ENCODE measurements at regions not wholly inside any gene's neighbourhood (a gene's known extent, or its start where the extent isn't known, plus 50 kb on each side); places are given as distances from the start of the nearest gene placed in this dataset.

- H3K4me1 ChIP-seq (ENCODE audit: insufficient read depth, low read length), result no peaks in the 10 kb centered on the region
- H3K79me2 ChIP-seq (ENCODE audit: insufficient read depth, low read length), result no peaks in the 10 kb centered on the region
- FAIRE-seq (no peak), DNase-seq (ENCODE audit: low spot score) (no peak), ATAC-seq (no peak)
- intact Hi-C loops (cut with micrococcal nuclease; ENCODE audit: unreplicated experiment), result no loop called here
- no peak for TF ChIP-seq MNT (IDR thresholded peaks at IDR 0.05)
- no peak for TF ChIP-seq ZNF570 (CRISPR knock-in tag; IDR thresholded peaks at IDR 0.05; ENCODE audit: borderline replicate concordance)
- TF ChIP-seq NFE2L2 (IDR thresholded peaks at IDR 0.05; ENCODE audit: low read length), result no peak
- TF ChIP-seq XBP1 (CRISPR knock-in tag; IDR thresholded peaks at IDR 0.05), result no peak
- no peak for TF ChIP-seq SIN3B (IDR thresholded peaks at IDR 0.05; ENCODE audit: low read length)
- TF ChIP-seq ZNF577 (CRISPR knock-in tag; IDR thresholded peaks at IDR 0.05; ENCODE audit: borderline replicate concordance, low read depth), result no peak
- no peak for TF ChIP-seq TBX3 (IDR thresholded peaks at IDR 0.05; ENCODE audit: borderline replicate concordance)
- no peak for TF ChIP-seq ZMYM2 (CRISPR knock-in tag; IDR thresholded peaks at IDR 0.05)
- TF ChIP-seq PAF1 (CRISPR knock-in tag; IDR thresholded peaks at IDR 0.05), result no peak
- no peak for TF ChIP-seq NR2C2 (CRISPR knock-in tag; IDR thresholded peaks at IDR 0.05; ENCODE audit: borderline replicate concordance)
- no peak for TF ChIP-seq HCFC1 (IDR thresholded peaks at IDR 0.05; ENCODE audit: low read depth, low read length)
- H4K20me1 ChIP-seq (ENCODE audit: insufficient read depth, low read length), result no peaks in the 10 kb centered on the region
- H3K9me3 ChIP-seq (ENCODE audit: low read length), result no peaks in the 10 kb centered on the region
- WGBS (ENCODE audit: low lambda C conversion rate), result 51% methylated on average over 24 of the region's 24 CpGs
- H3K27ac ChIP-seq (ENCODE audit: extremely low read length, insufficient read depth, low read length), result no peak overlapping the region
- ChIA-PET CTCF (ENCODE audit: low intra/inter-chr PET ratio, low total read pairs) (no interaction called here), POLR2A (no interaction called here)
- H3K9ac ChIP-seq (ENCODE audit: insufficient read depth, low read depth, low read length), result no peak overlapping the region
- no peak overlapping the region for H2AFZ ChIP-seq (ENCODE audit: low read length)
- no peak overlapping the region for H3K4me3 ChIP-seq (replicated peaks in 1 of 3; ENCODE audit: insufficient read depth in 1 of 3, low read depth in 2 of 3, low read length in 3 of 3)
- in situ Hi-C loops (cut with HindIII; ENCODE audit: extremely low pct_ligation_motif_present, low pct_unique_long_range_greater_than_20kb), result no loop called here
- H3K36me3 ChIP-seq (replicated peaks in 1 of 2; ENCODE audit: control insufficient read depth in 1 of 2, insufficient read depth in 2 of 2, low read length in 2 of 2), result no peaks in the 10 kb centered on the region
- no peak overlapping the region for H3K4me2 ChIP-seq (ENCODE audit: low read depth, low read length)
- no TSS peak for BruUV-seq (replicated peaks)
- H3K27me3 ChIP-seq (ENCODE audit: control insufficient read depth in 1 of 2, insufficient read depth in 2 of 2, low read length in 2 of 2), result peaks cover 2 to 32% of the 10 kb centered on the region in 2 experiments; a peak in 4 of 5 replicates
Measured at GRCh38 chr11:4211991-4212390, 117.4 kb downstream of the RRM1 start.
